HL-60 (cell line): ENCODE measurements at regions not wholly inside any gene's neighbourhood (a gene's known extent, or its start where the extent isn't known, plus 50 kb on each side); places are given as distances from the start of the nearest gene placed in this dataset.

Source experiments
- GABPA ChIP-seq: IDR thresholded peaks from 2 replicates; pipeline ENCODE4 v1.6.1; 2012; ENCODE audit warnings: low read depth
- POLR2AphosphoS5 ChIP-seq: IDR thresholded peaks from 2 replicates; pipeline ENCODE4 v1.6.1; 2012; ENCODE audit warnings: low read depth
- SPI1 ChIP-seq: IDR thresholded peaks from 2 replicates; pipeline ENCODE4 v1.6.1; 2012; ENCODE audit warnings: low read depth, mild to moderate bottlenecking, borderline replicate concordance
- TF ChIP-seq, protein P1 (sequence below): IDR thresholded peaks from one replicate; pipeline ENCODE4 v1.5.1; 2011; ENCODE audit warnings: low read length, control low read depth, inconsistent platforms; ENCODE audit not compliant: insufficient read depth
- TF ChIP-seq, protein P2 (sequence below): IDR thresholded peaks from 2 replicates; pipeline ENCODE4 v1.6.1; 2012; ENCODE audit warnings: low read depth; ENCODE audit not compliant: insufficient replicate concordance

DNA sequence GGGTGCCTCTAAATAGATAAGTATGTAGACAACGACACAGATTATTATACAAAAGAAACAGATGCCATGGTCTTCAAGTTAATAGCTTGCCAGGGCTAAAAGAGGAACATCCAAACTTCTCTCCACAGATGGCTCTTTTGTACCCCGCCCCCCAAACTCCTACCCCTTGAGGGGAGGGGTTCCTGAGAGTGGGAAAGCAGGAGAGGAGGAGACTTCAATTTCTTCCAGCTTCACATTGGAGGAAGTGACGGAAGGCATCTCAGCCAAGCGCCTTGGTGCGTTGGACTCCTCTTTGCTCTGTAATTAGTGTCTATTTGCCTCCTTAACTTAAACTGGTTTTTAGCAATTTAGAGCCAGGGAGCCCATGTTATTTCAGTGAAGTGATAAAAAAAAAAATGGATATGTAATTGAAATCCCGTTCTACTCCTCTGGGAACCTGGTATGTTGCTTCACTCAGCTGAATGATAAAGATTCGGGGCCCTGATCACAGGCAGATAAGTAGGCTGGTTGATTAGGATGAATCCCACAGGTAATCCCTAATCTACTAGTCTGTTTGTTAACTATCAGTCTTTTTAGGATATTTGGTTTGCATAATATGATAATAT, 580.9 kb upstream of the CADM1 start:
- TF ChIP-seq, protein P1, sequence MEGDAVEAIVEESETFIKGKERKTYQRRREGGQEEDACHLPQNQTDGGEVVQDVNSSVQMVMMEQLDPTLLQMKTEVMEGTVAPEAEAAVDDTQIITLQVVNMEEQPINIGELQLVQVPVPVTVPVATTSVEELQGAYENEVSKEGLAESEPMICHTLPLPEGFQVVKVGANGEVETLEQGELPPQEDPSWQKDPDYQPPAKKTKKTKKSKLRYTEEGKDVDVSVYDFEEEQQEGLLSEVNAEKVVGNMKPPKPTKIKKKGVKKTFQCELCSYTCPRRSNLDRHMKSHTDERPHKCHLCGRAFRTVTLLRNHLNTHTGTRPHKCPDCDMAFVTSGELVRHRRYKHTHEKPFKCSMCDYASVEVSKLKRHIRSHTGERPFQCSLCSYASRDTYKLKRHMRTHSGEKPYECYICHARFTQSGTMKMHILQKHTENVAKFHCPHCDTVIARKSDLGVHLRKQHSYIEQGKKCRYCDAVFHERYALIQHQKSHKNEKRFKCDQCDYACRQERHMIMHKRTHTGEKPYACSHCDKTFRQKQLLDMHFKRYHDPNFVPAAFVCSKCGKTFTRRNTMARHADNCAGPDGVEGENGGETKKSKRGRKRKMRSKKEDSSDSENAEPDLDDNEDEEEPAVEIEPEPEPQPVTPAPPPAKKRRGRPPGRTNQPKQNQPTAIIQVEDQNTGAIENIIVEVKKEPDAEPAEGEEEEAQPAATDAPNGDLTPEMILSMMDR = no peak
- TF ChIP-seq GABPA (no peak), POLR2AphosphoS5 (no peak), SPI1 (no peak)
- TF ChIP-seq, protein P2, sequence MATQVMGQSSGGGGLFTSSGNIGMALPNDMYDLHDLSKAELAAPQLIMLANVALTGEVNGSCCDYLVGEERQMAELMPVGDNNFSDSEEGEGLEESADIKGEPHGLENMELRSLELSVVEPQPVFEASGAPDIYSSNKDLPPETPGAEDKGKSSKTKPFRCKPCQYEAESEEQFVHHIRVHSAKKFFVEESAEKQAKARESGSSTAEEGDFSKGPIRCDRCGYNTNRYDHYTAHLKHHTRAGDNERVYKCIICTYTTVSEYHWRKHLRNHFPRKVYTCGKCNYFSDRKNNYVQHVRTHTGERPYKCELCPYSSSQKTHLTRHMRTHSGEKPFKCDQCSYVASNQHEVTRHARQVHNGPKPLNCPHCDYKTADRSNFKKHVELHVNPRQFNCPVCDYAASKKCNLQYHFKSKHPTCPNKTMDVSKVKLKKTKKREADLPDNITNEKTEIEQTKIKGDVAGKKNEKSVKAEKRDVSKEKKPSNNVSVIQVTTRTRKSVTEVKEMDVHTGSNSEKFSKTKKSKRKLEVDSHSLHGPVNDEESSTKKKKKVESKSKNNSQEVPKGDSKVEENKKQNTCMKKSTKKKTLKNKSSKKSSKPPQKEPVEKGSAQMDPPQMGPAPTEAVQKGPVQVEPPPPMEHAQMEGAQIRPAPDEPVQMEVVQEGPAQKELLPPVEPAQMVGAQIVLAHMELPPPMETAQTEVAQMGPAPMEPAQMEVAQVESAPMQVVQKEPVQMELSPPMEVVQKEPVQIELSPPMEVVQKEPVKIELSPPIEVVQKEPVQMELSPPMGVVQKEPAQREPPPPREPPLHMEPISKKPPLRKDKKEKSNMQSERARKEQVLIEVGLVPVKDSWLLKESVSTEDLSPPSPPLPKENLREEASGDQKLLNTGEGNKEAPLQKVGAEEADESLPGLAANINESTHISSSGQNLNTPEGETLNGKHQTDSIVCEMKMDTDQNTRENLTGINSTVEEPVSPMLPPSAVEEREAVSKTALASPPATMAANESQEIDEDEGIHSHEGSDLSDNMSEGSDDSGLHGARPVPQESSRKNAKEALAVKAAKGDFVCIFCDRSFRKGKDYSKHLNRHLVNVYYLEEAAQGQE = no peak
